AG04449 (cell line): ENCODE measurements at regions not wholly inside any gene's neighbourhood (a gene's known extent, or its start where the extent isn't known, plus 50 kb on each side); places are given as distances from the start of the nearest gene placed in this dataset.
"Not testable (repeated sequence)": the region's sequence is repeated elsewhere in the genome, so short reads cannot be mapped to it uniquely, and the experiment has no call there.

ENCODE experiments used
- CTCF ChIA-PET: fragments of 350-600 bp; formaldehyde crosslinking; extraction: SDS; loops from one replicate; lab custom pipeline; 2021; ENCODE audit warnings: antibody characterized with exemption; lab: Yijun Ruan, JAX
- POLR2A ChIA-PET: fragments of 400-600, 350-600 bp; formaldehyde crosslinking; extraction: SDS; loops from one replicate; lab custom pipeline; 2020; ENCODE audit warnings: antibody characterized with exemption, inconsistent platforms; lab: Yijun Ruan, JAX
- DNase-seq: peaks from one replicate; pipeline ENCODE4 v3.0.0-alpha.2; 2010; ENCODE audit warnings: low read depth, low spot score
- H3K4me3 ChIP-seq: 2 replicates; pipeline ENCODE4 v1.5.1; 2011; ENCODE audit warnings: low read depth, mild to moderate bottlenecking, control low read depth, low read length
- CTCF ChIP-seq: IDR thresholded peaks from one replicate; pipeline ENCODE4 v1.5.1; 2011; ENCODE audit warnings: mild to moderate bottlenecking, moderate library complexity, low read length, control low read depth, inconsistent platforms; ENCODE audit not compliant: insufficient read depth; ENCODE audit errors: missing control alignments

GRCh38 chr1:2952992-2953391 is 68.3 kb upstream of the ACTRT2 start:
- TF ChIP-seq CTCF: no peak
- no peak for DNase-seq
- POLR2A ChIA-PET: no interaction called here
- CTCF ChIA-PET: no interaction called here
- H3K4me3 ChIP-seq: no peak overlapping the region

- H3K4me3 ChIP-seq: no peak overlapping the region
- ChIA-PET POLR2A (no interaction called here), CTCF (no interaction called here)
- TF ChIP-seq CTCF: no peak
- no peak for DNase-seq
These were observed 67.5 kb upstream of the ACTRT2 start for GRCh38 chr1:2953688-2954285.

GRCh38 chr1:2955652-2956051 is 65.6 kb upstream of the ACTRT2 start:
- TF ChIP-seq CTCF: no peak
- no peak for DNase-seq
- ChIA-PET CTCF (no interaction called here), POLR2A (no interaction called here)
- no peak overlapping the region for H3K4me3 ChIP-seq

GRCh38 chr1:2956576-2956975 is 64.7 kb upstream of the ACTRT2 start:
- H3K4me3 ChIP-seq: no peak overlapping the region
- ChIA-PET CTCF (no interaction called here), POLR2A (no interaction called here)
- no peak for TF ChIP-seq CTCF
- DNase-seq: no peak

GRCh38 chr1:2957329-2957728 is 63.9 kb upstream of the ACTRT2 start:
- CTCF ChIA-PET: no interaction called here
- TF ChIP-seq CTCF: no peak

GRCh38 chr1:2959881-2960280 is 61.4 kb upstream of the ACTRT2 start:
- DNase-seq, H3K4me3 ChIP-seq, POLR2A ChIA-PET, CTCF ChIA-PET: not testable (repeated sequence)

More at GRCh38 chr1:2957329-2957728, 63.9 kb upstream of the ACTRT2 start:
- POLR2A ChIA-PET: no interaction called here
- no peak overlapping the region for H3K4me3 ChIP-seq
- DNase-seq: no peak

- TF ChIP-seq CTCF: no peak
- CTCF ChIA-PET: no interaction called here
- H3K4me3 ChIP-seq: no peak overlapping the region
- DNase-seq: no peak
- POLR2A ChIA-PET: no interaction called here
These were observed 60.2 kb upstream of the ACTRT2 start for GRCh38 chr1:2961081-2961480.
